GM12875 (cell line): ENCODE measurements at regions not wholly inside any gene's neighbourhood (a gene's known extent, or its start where the extent isn't known, plus 50 kb on each side); places are given as distances from the start of the nearest gene placed in this dataset.

Experiments
- H3K4me3 ChIP-seq: one replicate; pipeline ENCODE4 v1.5.1; 2011; ENCODE audit warnings: low read depth, low read length, control low read depth
- CTCF ChIP-seq: IDR thresholded peaks from 2 replicates; pipeline ENCODE4 v1.5.1; 2011; ENCODE audit warnings: low read depth, mild to moderate bottlenecking, control low read depth, inconsistent platforms, low read length, moderate library complexity, borderline replicate concordance; ENCODE audit not compliant: insufficient read depth

- no peak overlapping the region for H3K4me3 ChIP-seq
- TF ChIP-seq CTCF = no peak
Measured at GRCh38 chr7:153023194-153023592, 263.6 kb downstream of the ACTR3B start.

- no peak for TF ChIP-seq CTCF
- no peak overlapping the region for H3K4me3 ChIP-seq
Measured at GRCh38 chr7:153027210-153027609, 267.7 kb downstream of the ACTR3B start.

GRCh38 chr7:153027904-153028303 is 268.4 kb downstream of the ACTR3B start:
- TF ChIP-seq CTCF = no peak
- no peak overlapping the region for H3K4me3 ChIP-seq

GRCh38 chr7:153030976-153031375 is 271.4 kb downstream of the ACTR3B start:
- no peak for TF ChIP-seq CTCF
- H3K4me3 ChIP-seq = no peak overlapping the region

GRCh38 chr7:153034791-153035190 is 275.2 kb downstream of the ACTR3B start:
- H3K4me3 ChIP-seq = no peak overlapping the region
- no peak for TF ChIP-seq CTCF

GRCh38 chr7:153036396-153037063 is 277.0 kb downstream of the ACTR3B start:
- no peak for TF ChIP-seq CTCF
- H3K4me3 ChIP-seq = no peak overlapping the region

- no peak for TF ChIP-seq CTCF
- H3K4me3 ChIP-seq = no peak overlapping the region
Measured at GRCh38 chr7:153043440-153043839, 283.9 kb downstream of the ACTR3B start.
